Trophoblast cell (in vitro differentiated cells and primary cell): ENCODE measurements at regions not wholly inside any gene's neighbourhood (a gene's known extent, or its start where the extent isn't known, plus 50 kb on each side); places are given as distances from the start of the nearest gene placed in this dataset.

Source experiments
- DNase-seq, 2 donors: peaks; one replicate each; pipeline ENCODE4 v3.0.0-alpha.2; 2016
- H2AFZ ChIP-seq: 2 replicates; pipeline ENCODE4 v1.6.1; 2013; ENCODE audit warnings: low read length, moderate library complexity, mild to moderate bottlenecking; ENCODE audit not compliant: insufficient read depth, poor library complexity
- H2AK5ac ChIP-seq: 2 replicates; pipeline ENCODE4 v1.6.1; 2013; ENCODE audit warnings: mild to moderate bottlenecking, low read length
- H2BK120ac ChIP-seq: 2 replicates; pipeline ENCODE4 v1.6.1; 2013; ENCODE audit warnings: low read length, mild to moderate bottlenecking, moderate library complexity; ENCODE audit not compliant: insufficient read depth, poor library complexity
- H2BK12ac ChIP-seq: 2 replicates; pipeline ENCODE4 v1.6.1; 2013; ENCODE audit warnings: mild to moderate bottlenecking, low read length, moderate library complexity
- H2BK5ac ChIP-seq: 2 replicates; pipeline ENCODE4 v1.6.1; 2013; ENCODE audit warnings: low read length, low read depth, moderate library complexity, mild to moderate bottlenecking; ENCODE audit not compliant: poor library complexity
- H3K14ac ChIP-seq: 2 replicates; pipeline ENCODE4 v1.6.1; 2013; ENCODE audit warnings: mild to moderate bottlenecking, low read length
- H3K18ac ChIP-seq: 2 replicates; pipeline ENCODE4 v1.6.1; 2013; ENCODE audit warnings: mild to moderate bottlenecking, low read length
- H3K23ac ChIP-seq: 2 replicates; pipeline ENCODE4 v1.6.1; 2013; ENCODE audit warnings: low read length
- H3K27ac ChIP-seq: 2 replicates; pipeline ENCODE4 v1.5.1; 2013; ENCODE audit warnings: low read depth, mild to moderate bottlenecking, inconsistent platforms, low read length, moderate library complexity
- H3K27me3 ChIP-seq: 2 replicates; pipeline ENCODE4 v1.6.1; 2013; ENCODE audit warnings: inconsistent platforms, mild to moderate bottlenecking, low read length, moderate library complexity; ENCODE audit not compliant: insufficient read depth
- H3K36me3 ChIP-seq, 2 experiments: 1 replicate in 1 of 2; 2 replicates in 1 of 2; pipeline ENCODE4 v1.6.1; 2013; ENCODE audit warnings: low read length in 2 of 2, mild to moderate bottlenecking in 2 of 2, moderate library complexity in 1 of 2; ENCODE audit not compliant: insufficient read depth in 2 of 2, control insufficient read depth in 1 of 2
- H3K4ac ChIP-seq: 2 replicates; pipeline ENCODE4 v1.6.1; 2013; ENCODE audit warnings: low read depth, mild to moderate bottlenecking, low read length, moderate library complexity
- H3K4me1 ChIP-seq, 2 experiments: 1 replicate in 1 of 2; 2 replicates in 1 of 2; pipeline ENCODE4 v1.6.1; 2013; ENCODE audit warnings: low read length in 2 of 2, mild to moderate bottlenecking in 2 of 2, moderate library complexity in 1 of 2; ENCODE audit not compliant: insufficient read depth in 2 of 2, control insufficient read depth in 1 of 2
- H3K4me2 ChIP-seq: 2 replicates; pipeline ENCODE4 v1.6.1; 2013; ENCODE audit warnings: inconsistent platforms, mild to moderate bottlenecking, low read length, moderate library complexity
- H3K4me3 ChIP-seq: 2 replicates; pipeline ENCODE4 v1.5.1; 2013; ENCODE audit warnings: mild to moderate bottlenecking, low read depth, low read length, inconsistent platforms
- H3K79me1 ChIP-seq: one replicate; pipeline ENCODE4 v1.6.1; 2013; ENCODE audit warnings: low read length
- H3K79me2 ChIP-seq: 2 replicates; pipeline ENCODE4 v1.6.1; 2013; ENCODE audit warnings: low read length, mild to moderate bottlenecking; ENCODE audit not compliant: control insufficient read depth, insufficient read depth, poor library complexity
- H3K9ac ChIP-seq: 2 replicates; pipeline ENCODE4 v1.6.1; 2013; ENCODE audit warnings: mild to moderate bottlenecking, low read length
- H3K9me3 ChIP-seq: 2 replicates; pipeline ENCODE4 v1.6.1; 2013; ENCODE audit warnings: low read depth, mild to moderate bottlenecking, control low read depth, inconsistent platforms, low read length; ENCODE audit not compliant: insufficient read depth
- H4K12ac ChIP-seq: 2 replicates; pipeline ENCODE4 v1.6.1; 2013; ENCODE audit warnings: low read depth, mild to moderate bottlenecking, low read length, moderate library complexity
- H4K8ac ChIP-seq: 2 replicates; pipeline ENCODE4 v1.6.1; 2013; ENCODE audit warnings: low read depth, mild to moderate bottlenecking, low read length, moderate library complexity
- H4K91ac ChIP-seq: one replicate; pipeline ENCODE4 v1.6.1; 2013; ENCODE audit warnings: low read depth, mild to moderate bottlenecking, low read length, moderate library complexity
- WGBS: extraction: QIAGEN DNeasy Blood & Tissue Kit; methylation state at CpG from one replicate; pipeline ENCODE4 v1.1.7; 2013; ENCODE audit warnings: missing lambda C conversion rate; ENCODE audit not compliant: insufficient read length, insufficient coverage; ENCODE audit errors: extremely low coverage; 5-methylcytosine and 5-hydroxymethylcytosine counted together

DNA sequence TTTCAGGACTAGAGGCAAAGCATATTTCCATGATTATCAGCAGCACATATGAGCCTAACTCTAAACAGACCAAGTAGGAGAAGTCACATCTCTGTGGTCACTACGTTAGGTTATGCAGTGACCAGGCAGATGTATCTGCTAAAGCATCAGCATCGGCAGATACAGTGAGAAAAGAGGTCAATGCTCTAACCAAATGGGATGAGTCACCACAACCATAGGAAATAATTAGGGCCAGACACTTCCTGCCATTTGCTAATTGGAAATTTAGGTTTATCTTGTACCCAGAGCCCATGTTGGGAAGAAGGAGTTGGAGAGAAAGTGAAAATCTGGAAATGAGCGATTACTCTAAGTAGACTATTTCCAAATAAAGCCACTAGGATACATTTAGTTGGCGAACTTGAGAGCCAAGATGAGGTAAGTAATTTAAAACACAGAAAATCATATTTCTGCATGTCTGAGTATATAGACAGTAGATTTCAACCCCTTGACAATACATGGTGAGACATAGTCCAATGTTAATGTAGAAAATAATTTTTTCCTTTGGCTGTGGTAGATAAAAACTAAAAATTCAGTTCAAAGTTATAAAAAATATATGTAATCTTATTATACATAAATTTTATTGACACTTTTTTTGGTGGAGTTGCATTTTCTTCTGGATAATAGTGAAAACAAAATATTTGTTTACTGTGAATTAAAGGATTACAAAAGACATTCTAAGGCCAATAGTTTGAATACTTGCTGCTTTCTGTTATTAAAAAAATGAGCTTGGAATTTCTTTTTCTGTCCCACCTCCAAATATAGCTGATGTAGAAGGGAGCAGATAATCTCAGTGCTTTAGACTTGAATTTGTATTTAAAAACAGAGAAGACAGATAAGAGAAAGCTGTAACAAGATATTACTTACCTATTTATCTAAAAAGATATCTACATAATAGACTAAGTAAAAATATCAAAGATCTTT, 104.4 kb upstream of the CSNK1A1L start:
- no peak overlapping the region for H3K18ac ChIP-seq
- H3K36me3 ChIP-seq, result no peaks in the 10 kb centered on the region
- no peak overlapping the region for H4K8ac ChIP-seq
- H3K4me2 ChIP-seq, result no peak overlapping the region
- H3K79me2 ChIP-seq, result no peaks in the 10 kb centered on the region
- DNase-seq, result no peak
- H3K9me3 ChIP-seq, result no peaks in the 10 kb centered on the region
- no peaks in the 10 kb centered on the region for H3K79me1 ChIP-seq
- no peak overlapping the region for H3K4ac ChIP-seq
- no CpG with 5 or more reads among the region's 4 CpGs for WGBS
- no peak overlapping the region for H2AK5ac ChIP-seq
- no peak overlapping the region for H3K23ac ChIP-seq
- H3K27me3 ChIP-seq, result no peaks in the 10 kb centered on the region
- H4K91ac ChIP-seq, result no peak overlapping the region
- no peak overlapping the region for H3K4me3 ChIP-seq
- H2BK12ac ChIP-seq, result no peak overlapping the region
- no peak overlapping the region for H2AFZ ChIP-seq
- H3K4me1 ChIP-seq, result no peaks in the 10 kb centered on the region
- no peak overlapping the region for H3K14ac ChIP-seq
- H2BK120ac ChIP-seq, result no peak overlapping the region
- H2BK5ac ChIP-seq, result no peak overlapping the region
- no peak overlapping the region for H3K9ac ChIP-seq
- no peak overlapping the region for H4K12ac ChIP-seq
- no peak overlapping the region for H3K27ac ChIP-seq

DNA sequence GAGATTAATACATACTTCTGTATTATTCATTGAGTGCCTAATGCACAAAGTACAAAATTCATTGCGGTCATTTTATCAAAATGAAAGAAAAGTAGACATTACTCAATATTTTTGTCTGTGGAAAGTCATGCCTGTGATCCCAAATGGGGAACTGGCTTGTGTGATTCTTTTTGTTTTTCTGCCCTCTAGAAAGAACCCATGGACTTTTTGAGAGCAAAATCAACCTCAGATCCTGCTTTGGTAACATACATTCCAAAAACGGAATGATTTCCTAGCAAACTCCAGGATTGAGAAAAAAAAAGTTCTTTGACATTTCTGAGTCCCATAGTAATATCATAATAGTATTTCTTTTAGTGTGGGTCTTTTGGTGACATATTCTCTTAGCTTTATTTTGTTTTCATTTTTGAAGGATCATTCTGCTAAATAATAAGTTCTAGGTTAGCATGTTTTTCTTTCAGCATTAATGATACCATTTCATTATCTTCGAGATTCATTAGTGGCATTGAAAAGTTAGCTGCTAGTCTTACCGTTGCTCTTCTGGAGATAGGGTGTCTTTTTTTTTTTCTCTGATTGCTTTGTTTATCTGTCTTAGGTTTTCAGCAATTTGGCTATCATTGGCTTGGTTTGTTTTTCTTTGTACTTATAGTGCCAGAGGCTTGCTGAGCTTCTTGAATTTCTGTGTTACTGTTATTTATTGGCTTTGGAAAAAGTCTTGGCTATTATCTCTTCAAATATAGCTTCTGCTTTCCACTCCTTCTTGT, 102.4 kb upstream of the CSNK1A1L start:
- Histone ChIP-seq H3K18ac (no peak overlapping the region), H3K4me2 (no peak overlapping the region)

DNA sequence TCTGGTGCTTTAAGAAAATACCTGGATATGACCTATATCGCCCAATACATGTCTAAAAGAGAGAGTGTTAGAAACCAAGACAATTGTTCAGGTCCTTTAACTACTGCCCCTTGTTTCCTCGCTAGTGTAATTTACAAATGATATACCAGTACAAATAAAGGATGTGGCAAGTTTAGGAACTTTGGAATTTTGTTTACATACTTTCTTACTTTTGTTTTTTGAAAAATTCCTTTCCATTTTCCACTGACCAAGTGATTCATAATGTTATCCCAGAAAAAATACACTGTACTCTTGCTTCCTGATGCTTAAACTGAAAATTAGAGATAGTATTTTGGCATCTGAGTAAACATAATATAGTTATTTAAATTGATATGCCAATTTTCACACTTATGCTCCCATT, 96.8 kb upstream of the CSNK1A1L start:
- no peaks in the 10 kb centered on the region for H3K9me3 ChIP-seq
- H3K27ac ChIP-seq, result no peak overlapping the region
- H3K4me2 ChIP-seq, result no peak overlapping the region
- H3K18ac ChIP-seq, result no peak overlapping the region
- H2BK12ac ChIP-seq, result no peak overlapping the region
- no peaks in the 10 kb centered on the region for H3K79me2 ChIP-seq
- no peak overlapping the region for H2AFZ ChIP-seq
- no peak overlapping the region for H2BK5ac ChIP-seq
- no peak overlapping the region for H3K4me3 ChIP-seq
- no peak overlapping the region for H4K12ac ChIP-seq
- H3K36me3 ChIP-seq, result no peaks in the 10 kb centered on the region
- no peak for DNase-seq
- no peak overlapping the region for H4K91ac ChIP-seq
- H3K4me1 ChIP-seq, result no peaks in the 10 kb centered on the region
- H4K8ac ChIP-seq, result no peak overlapping the region
- no peak overlapping the region for H3K23ac ChIP-seq
- H3K79me1 ChIP-seq, result no peaks in the 10 kb centered on the region
- no peak overlapping the region for H3K14ac ChIP-seq
- H2AK5ac ChIP-seq, result no peak overlapping the region
- no peak overlapping the region for H3K4ac ChIP-seq
- H3K27me3 ChIP-seq, result no peaks in the 10 kb centered on the region
- no peak overlapping the region for H3K9ac ChIP-seq
- no peak overlapping the region for H2BK120ac ChIP-seq
- WGBS, result no CpG with 5 or more reads among the region's 2 CpGs

More for the DNA sequence above, 102.4 kb upstream of the CSNK1A1L start:
- Histone ChIP-seq H4K12ac (no peak overlapping the region), H3K9ac (no peak overlapping the region), H2BK5ac (no peak overlapping the region), H3K27ac (no peak overlapping the region), H3K9me3 (no peaks in the 10 kb centered on the region), H3K79me1 (no peaks in the 10 kb centered on the region), H3K4ac (no peak overlapping the region), H3K4me3 (no peak overlapping the region), H2AK5ac (no peak overlapping the region), H3K79me2 (no peaks in the 10 kb centered on the region), H3K27me3 (no peaks in the 10 kb centered on the region), H2AFZ (no peak overlapping the region), H4K91ac (no peak overlapping the region), H3K14ac (no peak overlapping the region), H4K8ac (no peak overlapping the region), H3K4me1 (no peaks in the 10 kb centered on the region), H3K36me3 (no peaks in the 10 kb centered on the region), H2BK120ac (no peak overlapping the region), H2BK12ac (no peak overlapping the region), H3K23ac (no peak overlapping the region)
- no CpG with 5 or more reads among the region's 4 CpGs for WGBS
- DNase-seq, result no peak

DNA sequence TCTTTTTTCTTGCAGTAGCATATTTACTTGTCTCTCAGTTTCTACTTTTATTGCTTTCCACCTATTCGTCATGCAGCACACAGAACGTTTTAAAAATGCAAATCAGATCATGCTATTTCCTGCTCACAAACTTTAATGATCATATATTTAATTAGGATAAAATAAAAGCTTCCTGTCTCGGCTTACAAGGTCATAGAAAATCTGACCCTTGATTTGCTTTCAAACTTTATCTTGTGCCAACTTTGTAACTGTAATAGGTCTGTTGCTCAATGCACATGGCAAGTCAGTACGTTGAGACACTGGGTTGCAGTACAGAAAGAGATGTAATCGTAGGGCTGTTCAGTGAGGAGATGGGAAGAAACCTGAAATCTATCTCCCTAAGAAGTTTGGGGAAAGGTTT, 95.6 kb upstream of the CSNK1A1L start:
- Histone ChIP-seq H3K4me1 (no peaks in the 10 kb centered on the region), H4K8ac (no peak overlapping the region), H4K12ac (no peak overlapping the region), H2BK120ac (no peak overlapping the region), H3K23ac (no peak overlapping the region), H2BK5ac (no peak overlapping the region), H3K4me2 (no peak overlapping the region), H3K4me3 (no peak overlapping the region), H2AFZ (no peak overlapping the region), H3K14ac (no peak overlapping the region), H3K9me3 (no peaks in the 10 kb centered on the region), H2BK12ac (no peak overlapping the region), H3K79me2 (no peaks in the 10 kb centered on the region), H3K9ac (no peak overlapping the region), H3K18ac (no peak overlapping the region), H3K27me3 (no peaks in the 10 kb centered on the region), H3K79me1 (no peaks in the 10 kb centered on the region), H2AK5ac (no peak overlapping the region), H3K4ac (no peak overlapping the region), H4K91ac (no peak overlapping the region), H3K27ac (no peak overlapping the region), H3K36me3 (no peaks in the 10 kb centered on the region)
- no CpG with 5 or more reads among the region's 5 CpGs for WGBS
- DNase-seq, result no peak
